Glutamatergic neuron (in vitro differentiated cells): ENCODE measurements at regions not wholly inside any gene's neighbourhood (a gene's known extent, or its start where the extent isn't known, plus 50 kb on each side); places are given as distances from the start of the nearest gene placed in this dataset.
A peak's percentile ranks its signal among the peaks of the same experiment; 100 is the strongest.

ENCODE experiments used
- DNase-seq: peaks from one replicate; pipeline ENCODE4 v3.0.0; 2022
- H3K27ac Mint-ChIP-seq: one replicate; pipeline ENCODE4 v1.8.0; 2020; ENCODE audit warnings: mild to moderate bottlenecking, mixed read lengths, inconsistent platforms; ENCODE audit not compliant: unreplicated experiment
- H3K27me3 Mint-ChIP-seq: one replicate; pipeline ENCODE4 v1.8.0; 2020; ENCODE audit warnings: mild to moderate bottlenecking, moderate library complexity, mixed read lengths, inconsistent platforms; ENCODE audit not compliant: unreplicated experiment
- H3K36me3 Mint-ChIP-seq: one replicate; pipeline ENCODE4 v1.8.0; 2020; ENCODE audit warnings: mild to moderate bottlenecking, mixed read lengths, inconsistent platforms; ENCODE audit not compliant: unreplicated experiment
- H3K4me1 Mint-ChIP-seq: one replicate; pipeline ENCODE4 v1.8.0; 2020; ENCODE audit warnings: mild to moderate bottlenecking, low read depth, mixed read lengths, inconsistent platforms; ENCODE audit not compliant: unreplicated experiment
- H3K4me3 Mint-ChIP-seq: one replicate; pipeline ENCODE4 v1.8.0; 2020; ENCODE audit warnings: mild to moderate bottlenecking, mixed read lengths, inconsistent platforms; ENCODE audit not compliant: unreplicated experiment
- H3K9me3 Mint-ChIP-seq: one replicate; pipeline ENCODE4 v1.8.0; 2020; ENCODE audit warnings: mild to moderate bottlenecking, moderate library complexity, mixed read lengths, inconsistent platforms; ENCODE audit not compliant: unreplicated experiment
- CTCF ChIP-seq: fragments of 200-600 bp; sonication (generic); IDR thresholded peaks from one replicate; pipeline ENCODE4 v1.5.0; 2021; ENCODE audit not compliant: partially characterized antibody, unreplicated experiment

DNA sequence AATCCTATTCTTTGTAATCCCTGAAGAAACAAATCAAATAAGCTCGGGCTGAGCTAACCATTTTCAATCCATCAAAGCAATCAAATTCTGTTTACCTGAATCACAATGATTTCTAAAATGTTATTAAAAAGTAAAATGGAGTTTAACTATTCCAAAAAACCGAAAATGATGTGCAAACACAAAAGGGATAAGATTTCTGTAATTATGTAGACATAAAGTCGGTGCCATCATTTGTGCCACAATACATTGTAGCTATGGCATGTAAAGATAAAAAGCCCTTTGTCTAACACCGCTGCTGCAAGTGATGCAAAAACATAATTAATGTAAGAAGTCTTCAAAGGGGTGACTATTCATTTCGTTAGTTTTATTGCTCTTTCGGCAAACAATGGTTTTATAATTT, 125.1 kb upstream of the FAM204A start:
- Mint-ChIP-seq H3K27me3 (peaks cover 2% of the 10 kb centered on the region), H3K9me3 (peaks cover 2% of the 10 kb centered on the region), H3K36me3 (no peaks in the 10 kb centered on the region), H3K27ac (no peak overlapping the region), H3K4me1 (no peaks in the 10 kb centered on the region), H3K4me3 (no peak overlapping the region)
- TF ChIP-seq CTCF, result no peak
- no peak for DNase-seq

- no peak for DNase-seq
- Mint-ChIP-seq H3K4me3 (no peak overlapping the region), H3K27me3 (peaks cover 2% of the 10 kb centered on the region), H3K27ac (no peak overlapping the region), H3K9me3 (peaks cover 2% of the 10 kb centered on the region), H3K4me1 (no peaks in the 10 kb centered on the region), H3K36me3 (no peaks in the 10 kb centered on the region)
- TF ChIP-seq CTCF, result no peak
Measured at GRCh38 chr10:118465300-118465874, 123.3 kb upstream of the FAM204A start.

DNA sequence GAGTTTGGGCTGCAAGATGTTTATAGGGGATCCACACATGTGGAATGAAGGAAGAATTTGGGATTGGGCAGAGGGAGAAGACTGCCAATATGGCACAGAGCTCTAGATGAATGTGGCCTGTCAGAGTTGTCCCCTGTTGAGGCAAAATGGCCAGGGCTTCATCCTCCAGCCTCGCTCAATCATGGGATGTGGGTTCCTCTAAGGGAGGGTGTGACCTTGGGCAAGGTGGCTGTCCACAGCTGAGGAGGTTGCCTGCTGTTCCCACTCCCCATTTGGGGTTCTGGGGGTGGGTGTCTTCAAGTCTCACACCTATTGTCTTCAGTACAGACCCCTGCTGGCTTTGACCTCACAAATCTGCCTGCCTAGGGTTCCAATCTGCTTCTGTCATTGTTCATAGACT, 121.6 kb upstream of the FAM204A start:
- DNase-seq, result no peak
- no peak overlapping the region for H3K27ac Mint-ChIP-seq
- no peaks in the 10 kb centered on the region for H3K36me3 Mint-ChIP-seq
- no peaks in the 10 kb centered on the region for H3K4me1 Mint-ChIP-seq
- no peak for TF ChIP-seq CTCF
- H3K4me3 Mint-ChIP-seq, result no peak overlapping the region
- peaks cover 2% of the 10 kb centered on the region for H3K9me3 Mint-ChIP-seq
- no peaks in the 10 kb centered on the region for H3K27me3 Mint-ChIP-seq

GRCh38 chr10:118462401-118462800, 120.3 kb upstream of the FAM204A start:
- no peaks in the 10 kb centered on the region for H3K4me1 Mint-ChIP-seq
- no peak overlapping the region for H3K27ac Mint-ChIP-seq
- no peak for DNase-seq
- no peak overlapping the region for H3K4me3 Mint-ChIP-seq
- H3K9me3 Mint-ChIP-seq, result peaks cover 2% of the 10 kb centered on the region
- H3K36me3 Mint-ChIP-seq, result no peaks in the 10 kb centered on the region
- no peaks in the 10 kb centered on the region for H3K27me3 Mint-ChIP-seq
- TF ChIP-seq CTCF, result no peak

GRCh38 chr10:118459642-118460193, 117.6 kb upstream of the FAM204A start:
- Mint-ChIP-seq H3K27ac (no peak overlapping the region), H3K9me3 (no peaks in the 10 kb centered on the region), H3K36me3 (no peaks in the 10 kb centered on the region), H3K4me3 (no peak overlapping the region), H3K4me1 (no peaks in the 10 kb centered on the region), H3K27me3 (no peaks in the 10 kb centered on the region)
- peak; percentile 78 for DNase-seq
- TF ChIP-seq CTCF, result peak; percentile 76
